ENCODE measurements at regions not wholly inside any gene's neighbourhood (a gene's known extent, or its start where the extent isn't known, plus 50 kb on each side); places are given as distances from the start of the nearest gene placed in this dataset.
"Not testable (repeated sequence)": the region's sequence is repeated elsewhere in the genome, so short reads cannot be mapped to it uniquely, and the experiment has no call there.

DNA sequence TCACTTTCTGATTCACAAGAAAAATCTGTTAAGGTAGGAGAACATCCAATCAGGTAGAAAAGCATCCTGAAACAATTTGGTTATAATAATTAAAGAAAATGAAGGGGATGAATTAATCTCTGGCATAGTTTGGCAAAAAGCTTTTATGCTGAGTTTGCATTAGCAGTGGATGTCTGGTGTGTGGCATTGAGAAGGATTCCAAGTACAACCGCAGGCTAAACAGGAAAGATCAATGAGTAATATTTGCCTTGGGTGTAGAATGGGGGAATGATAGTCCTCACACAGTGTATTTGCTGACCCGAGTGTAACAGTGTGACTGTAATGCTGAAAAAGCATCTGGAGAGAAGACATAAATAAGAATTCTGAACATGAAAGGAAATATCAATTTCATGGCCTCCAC, 68.3 kb upstream of the SESTD1 start:
- ATAC-seq = peak; percentile 21; the same call in 2 of the 3 replicates
- TF ChIP-seq PPARA (CRISPR knock-in tag; IDR thresholded peaks at IDR 0.05; ENCODE audit: borderline replicate concordance) (no peak), ZNF70 (CRISPR knock-in tag; IDR thresholded peaks at IDR 0.05) (no peak), CREB5 (CRISPR knock-in tag; IDR thresholded peaks at IDR 0.05; ENCODE audit: low read depth) (no peak), RARB (CRISPR knock-in tag; IDR thresholded peaks at IDR 0.05) (no peak), ZNF565 (CRISPR knock-in tag; conservative IDR thresholded peaks at IDR 0.05; ENCODE audit: low read depth) (no peak), GLIS3 (CRISPR knock-in tag; IDR thresholded peaks at IDR 0.05) (no peak), POU6F1 (CRISPR knock-in tag; IDR thresholded peaks at IDR 0.05; ENCODE audit: borderline replicate concordance, low read depth) (no peak), ZC3H10 (CRISPR knock-in tag; IDR thresholded peaks at IDR 0.05) (no peak), ZFP30 (CRISPR knock-in tag; IDR thresholded peaks at IDR 0.05) (no peak), ARNTL (CRISPR knock-in tag; IDR thresholded peaks at IDR 0.05; ENCODE audit: borderline replicate concordance, low read depth) (no peak), ZFP3 (CRISPR knock-in tag; IDR thresholded peaks at IDR 0.05) (no peak), SNAI2 (CRISPR knock-in tag; IDR thresholded peaks at IDR 0.05) (no peak), ESRRG (CRISPR knock-in tag; IDR thresholded peaks at IDR 0.05) (no peak)
- TF ChIP-seq, protein P1, sequence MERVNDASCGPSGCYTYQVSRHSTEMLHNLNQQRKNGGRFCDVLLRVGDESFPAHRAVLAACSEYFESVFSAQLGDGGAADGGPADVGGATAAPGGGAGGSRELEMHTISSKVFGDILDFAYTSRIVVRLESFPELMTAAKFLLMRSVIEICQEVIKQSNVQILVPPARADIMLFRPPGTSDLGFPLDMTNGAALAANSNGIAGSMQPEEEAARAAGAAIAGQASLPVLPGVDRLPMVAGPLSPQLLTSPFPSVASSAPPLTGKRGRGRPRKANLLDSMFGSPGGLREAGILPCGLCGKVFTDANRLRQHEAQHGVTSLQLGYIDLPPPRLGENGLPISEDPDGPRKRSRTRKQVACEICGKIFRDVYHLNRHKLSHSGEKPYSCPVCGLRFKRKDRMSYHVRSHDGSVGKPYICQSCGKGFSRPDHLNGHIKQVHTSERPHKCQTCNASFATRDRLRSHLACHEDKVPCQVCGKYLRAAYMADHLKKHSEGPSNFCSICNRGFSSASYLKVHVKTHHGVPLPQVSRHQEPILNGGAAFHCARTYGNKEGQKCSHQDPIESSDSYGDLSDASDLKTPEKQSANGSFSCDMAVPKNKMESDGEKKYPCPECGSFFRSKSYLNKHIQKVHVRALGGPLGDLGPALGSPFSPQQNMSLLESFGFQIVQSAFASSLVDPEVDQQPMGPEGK (CRISPR knock-in tag; IDR thresholded peaks at IDR 0.05; ENCODE audit: borderline replicate concordance) = no peak
- TF ChIP-seq, protein P2, sequence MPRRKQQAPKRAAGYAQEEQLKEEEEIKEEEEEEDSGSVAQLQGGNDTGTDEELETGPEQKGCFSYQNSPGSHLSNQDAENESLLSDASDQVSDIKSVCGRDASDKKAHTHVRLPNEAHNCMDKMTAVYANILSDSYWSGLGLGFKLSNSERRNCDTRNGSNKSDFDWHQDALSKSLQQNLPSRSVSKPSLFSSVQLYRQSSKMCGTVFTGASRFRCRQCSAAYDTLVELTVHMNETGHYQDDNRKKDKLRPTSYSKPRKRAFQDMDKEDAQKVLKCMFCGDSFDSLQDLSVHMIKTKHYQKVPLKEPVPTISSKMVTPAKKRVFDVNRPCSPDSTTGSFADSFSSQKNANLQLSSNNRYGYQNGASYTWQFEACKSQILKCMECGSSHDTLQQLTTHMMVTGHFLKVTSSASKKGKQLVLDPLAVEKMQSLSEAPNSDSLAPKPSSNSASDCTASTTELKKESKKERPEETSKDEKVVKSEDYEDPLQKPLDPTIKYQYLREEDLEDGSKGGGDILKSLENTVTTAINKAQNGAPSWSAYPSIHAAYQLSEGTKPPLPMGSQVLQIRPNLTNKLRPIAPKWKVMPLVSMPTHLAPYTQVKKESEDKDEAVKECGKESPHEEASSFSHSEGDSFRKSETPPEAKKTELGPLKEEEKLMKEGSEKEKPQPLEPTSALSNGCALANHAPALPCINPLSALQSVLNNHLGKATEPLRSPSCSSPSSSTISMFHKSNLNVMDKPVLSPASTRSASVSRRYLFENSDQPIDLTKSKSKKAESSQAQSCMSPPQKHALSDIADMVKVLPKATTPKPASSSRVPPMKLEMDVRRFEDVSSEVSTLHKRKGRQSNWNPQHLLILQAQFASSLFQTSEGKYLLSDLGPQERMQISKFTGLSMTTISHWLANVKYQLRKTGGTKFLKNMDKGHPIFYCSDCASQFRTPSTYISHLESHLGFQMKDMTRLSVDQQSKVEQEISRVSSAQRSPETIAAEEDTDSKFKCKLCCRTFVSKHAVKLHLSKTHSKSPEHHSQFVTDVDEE (CRISPR knock-in tag; IDR thresholded peaks at IDR 0.05) = no peak

- TF ChIP-seq ZNF8 (CRISPR knock-in tag; IDR thresholded peaks at IDR 0.05) = no peak
- ATAC-seq = no peak
Observed at GRCh38 chr2:179331061-179331460, 66.4 kb upstream of the SESTD1 start.

GRCh38 chr2:179322289-179322688, 57.7 kb upstream of the SESTD1 start:
- no peak for TF ChIP-seq ISL1 (CRISPR knock-in tag; IDR thresholded peaks at IDR 0.05)
- TF ChIP-seq TCF4 (CRISPR knock-in tag; IDR thresholded peaks at IDR 0.05; ENCODE audit: borderline replicate concordance) = no peak
- no peak for TF ChIP-seq RARB (CRISPR knock-in tag; IDR thresholded peaks at IDR 0.05)
- no peak for ATAC-seq

DNA sequence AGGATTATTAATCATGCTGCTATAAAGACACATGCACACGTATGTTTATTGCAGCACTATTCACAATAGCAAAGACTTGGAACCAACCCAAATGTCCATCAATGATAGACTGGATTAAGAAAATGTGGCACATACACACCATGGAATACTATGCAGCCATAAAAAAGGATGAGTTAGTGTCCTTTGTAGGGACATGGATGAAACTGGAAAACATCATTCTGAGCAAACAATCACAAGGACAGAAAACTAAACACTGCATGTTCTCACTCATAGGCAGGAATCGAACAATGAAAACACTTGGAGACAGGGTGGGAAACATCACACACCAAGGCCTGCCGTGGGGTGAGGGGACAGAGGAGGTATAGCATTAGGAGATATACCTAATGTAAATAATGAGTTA, 56.4 kb upstream of the SESTD1 start:
- ATAC-seq = not testable (repeated sequence)

GRCh38 chr2:179314729-179315128, 50.1 kb upstream of the SESTD1 start:
- not testable (repeated sequence) for ATAC-seq

All from SK-N-SH treated with all-trans-retinoic acid at 6 μM for 48 hours (cell line).